Spleen (tissue), 7 donors: ENCODE measurements at regions not wholly inside any gene's neighbourhood (a gene's known extent, or its start where the extent isn't known, plus 50 kb on each side); places are given as distances from the start of the nearest gene placed in this dataset.

Experiments
- POLR2A ChIP-seq, 3 donors: fragments of 450-650 bp; IDR thresholded peaks; one replicate each; pipeline ENCODE4 v1.5.1; 2017; ENCODE audit warnings: antibody characterized with exemption in 3 of 3, mild to moderate bottlenecking in 1 of 3
- POLR2AphosphoS5 ChIP-seq, 3 donors: sonication (generic); formaldehyde crosslinking; IDR thresholded peaks; one replicate each; pipeline ENCODE4 v1.5.1; 2017; ENCODE audit warnings: antibody characterized with exemption in 3 of 3
- TF ChIP-seq, protein P1 (sequence below), 11 experiments: fragments of 200-600 bp in 7 of 11; fragments of 450-650 bp in 4 of 11; sonication (generic) in 4 of 11; IDR thresholded peaks in 8 of 11; conservative IDR thresholded peaks in 3 of 11; 1 replicate in 7 of 11; 2 replicates in 4 of 11; pipeline versions ENCODE4 v1.4.0 to v1.8.0; 2016 to 2021; ENCODE audit warnings: antibody characterized with exemption in 11 of 11, inconsistent platforms in 4 of 11, mild to moderate bottlenecking in 1 of 11
- donor health status: DM: no; HTN: no; CAD: no; lungs with moderate emphysema.
- donor health status: DM: no; HTN: no; CAD: no.
- donor health status: DM: no; HTN: no; CAD: no.

GRCh38 chr13:81791641-81792040, 1450.7 kb upstream of the SPRY2 start:
- TF ChIP-seq, protein P1, sequence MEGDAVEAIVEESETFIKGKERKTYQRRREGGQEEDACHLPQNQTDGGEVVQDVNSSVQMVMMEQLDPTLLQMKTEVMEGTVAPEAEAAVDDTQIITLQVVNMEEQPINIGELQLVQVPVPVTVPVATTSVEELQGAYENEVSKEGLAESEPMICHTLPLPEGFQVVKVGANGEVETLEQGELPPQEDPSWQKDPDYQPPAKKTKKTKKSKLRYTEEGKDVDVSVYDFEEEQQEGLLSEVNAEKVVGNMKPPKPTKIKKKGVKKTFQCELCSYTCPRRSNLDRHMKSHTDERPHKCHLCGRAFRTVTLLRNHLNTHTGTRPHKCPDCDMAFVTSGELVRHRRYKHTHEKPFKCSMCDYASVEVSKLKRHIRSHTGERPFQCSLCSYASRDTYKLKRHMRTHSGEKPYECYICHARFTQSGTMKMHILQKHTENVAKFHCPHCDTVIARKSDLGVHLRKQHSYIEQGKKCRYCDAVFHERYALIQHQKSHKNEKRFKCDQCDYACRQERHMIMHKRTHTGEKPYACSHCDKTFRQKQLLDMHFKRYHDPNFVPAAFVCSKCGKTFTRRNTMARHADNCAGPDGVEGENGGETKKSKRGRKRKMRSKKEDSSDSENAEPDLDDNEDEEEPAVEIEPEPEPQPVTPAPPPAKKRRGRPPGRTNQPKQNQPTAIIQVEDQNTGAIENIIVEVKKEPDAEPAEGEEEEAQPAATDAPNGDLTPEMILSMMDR (IDR thresholded peaks at IDR 0.05 in 8 of 11, conservative IDR thresholded peaks at IDR 0.05 in 3 of 11): no peak
- TF ChIP-seq POLR2A (IDR thresholded peaks at IDR 0.05): no peak
- TF ChIP-seq POLR2AphosphoS5 (IDR thresholded peaks at IDR 0.05): no peak
